Activated naive CD4-positive, alpha-beta T cell treated with anti-CD3 and anti-CD28 coated beads, Interleukin-2, amount 50 U/mL, for 72 hours (primary cell): ENCODE measurements at regions not wholly inside any gene's neighbourhood (a gene's known extent, or its start where the extent isn't known, plus 50 kb on each side); places are given as distances from the start of the nearest gene placed in this dataset.

ENCODE experiments used
- ATAC-seq, 2 donors: fragments of 150-1000 bp; cut with Tn5 transposase; 2 replicates each; pipeline ENCODE4 v1.10.0; 2021; ENCODE audit warnings: mild to moderate bottlenecking in 2 of 2, moderate library complexity in 2 of 2
- DNase-seq, 2 donors: peaks; one replicate each; pipeline ENCODE4 v3.0.0; 2021 to 2022; ENCODE audit warnings: low spot score in 2 of 2
- H3K27ac Mint-ChIP-seq, 2 donors: one replicate each; pipeline ENCODE4 v1.8.0; 2022; ENCODE audit warnings: mild to moderate bottlenecking in 2 of 2, mixed read lengths in 2 of 2
- H3K36me3 Mint-ChIP-seq, 2 donors: one replicate each; pipeline ENCODE4 v1.8.0; 2022; ENCODE audit warnings: mixed read lengths in 2 of 2
- H3K9me3 Mint-ChIP-seq, 2 donors: one replicate each; pipeline ENCODE4 v1.8.0; 2022; ENCODE audit warnings: mixed read lengths in 2 of 2

GRCh38 chr2:173749315-173749714 lies 215.9 kb downstream of the SP3 start:
- Mint-ChIP-seq H3K9me3 (no peaks in the 10 kb centered on the region), H3K27ac (no peak overlapping the region), H3K36me3 (no peaks in the 10 kb centered on the region)
- no peak for DNase-seq
- no peak for ATAC-seq

- H3K9me3 Mint-ChIP-seq: no peaks in the 10 kb centered on the region
- no peak overlapping the region for H3K27ac Mint-ChIP-seq
- no peaks in the 10 kb centered on the region for H3K36me3 Mint-ChIP-seq
- ATAC-seq (no peak), DNase-seq (no peak)
Measured at GRCh38 chr2:173750353-173750801, 214.8 kb downstream of the SP3 start.

- Mint-ChIP-seq H3K9me3 (no peaks in the 10 kb centered on the region), H3K27ac (no peak overlapping the region), H3K36me3 (no peaks in the 10 kb centered on the region)
- no peak for ATAC-seq
- DNase-seq: no peak
Measured at GRCh38 chr2:173750831-173751230, 214.3 kb downstream of the SP3 start.

GRCh38 chr2:173751245-173751975 lies 213.8 kb downstream of the SP3 start:
- no peaks in the 10 kb centered on the region for H3K36me3 Mint-ChIP-seq
- ATAC-seq (no peak), DNase-seq (no peak)
- H3K27ac Mint-ChIP-seq: no peak overlapping the region
- H3K9me3 Mint-ChIP-seq: no peaks in the 10 kb centered on the region

- H3K27ac Mint-ChIP-seq: no peak overlapping the region
- H3K9me3 Mint-ChIP-seq: no peaks in the 10 kb centered on the region
- DNase-seq (no peak), ATAC-seq (no peak)
- no peaks in the 10 kb centered on the region for H3K36me3 Mint-ChIP-seq
Measured at GRCh38 chr2:173752152-173752551, 213.0 kb downstream of the SP3 start.

- DNase-seq: no peak
- Mint-ChIP-seq H3K9me3 (no peaks in the 10 kb centered on the region), H3K36me3 (no peaks in the 10 kb centered on the region), H3K27ac (no peak overlapping the region)
- no peak for ATAC-seq
Measured at GRCh38 chr2:173753441-173753840, 211.7 kb downstream of the SP3 start.

- no peak overlapping the region for H3K27ac Mint-ChIP-seq
Measured at GRCh38 chr2:173754165-173754564, 211.0 kb downstream of the SP3 start.

GRCh38 chr2:173754837-173755236 lies 210.3 kb downstream of the SP3 start:
- ATAC-seq (no peak), DNase-seq (no peak)
- Mint-ChIP-seq H3K36me3 (no peaks in the 10 kb centered on the region), H3K9me3 (no peaks in the 10 kb centered on the region), H3K27ac (no peak overlapping the region)

More at GRCh38 chr2:173754165-173754564, 211.0 kb downstream of the SP3 start:
- DNase-seq (no peak), ATAC-seq (no peak)
- Mint-ChIP-seq H3K9me3 (no peaks in the 10 kb centered on the region), H3K36me3 (no peaks in the 10 kb centered on the region)

- ATAC-seq (no peak), DNase-seq (no peak)
- H3K9me3 Mint-ChIP-seq: no peaks in the 10 kb centered on the region
- H3K36me3 Mint-ChIP-seq: no peaks in the 10 kb centered on the region
- H3K27ac Mint-ChIP-seq: no peak overlapping the region
Measured at GRCh38 chr2:173755798-173756197, 209.4 kb downstream of the SP3 start.

GRCh38 chr2:173759959-173760358 lies 205.2 kb downstream of the SP3 start:
- H3K36me3 Mint-ChIP-seq: no peaks in the 10 kb centered on the region
- ATAC-seq: no peak
- H3K27ac Mint-ChIP-seq: no peak overlapping the region
- H3K9me3 Mint-ChIP-seq: no peaks in the 10 kb centered on the region
- DNase-seq: no peak

- no peaks in the 10 kb centered on the region for H3K36me3 Mint-ChIP-seq
- H3K27ac Mint-ChIP-seq: no peak overlapping the region
- ATAC-seq: no peak
- H3K9me3 Mint-ChIP-seq: no peaks in the 10 kb centered on the region
- no peak for DNase-seq
Measured at GRCh38 chr2:173760553-173760952, 204.6 kb downstream of the SP3 start.

- no peak for DNase-seq
- H3K36me3 Mint-ChIP-seq: no peaks in the 10 kb centered on the region
- no peaks in the 10 kb centered on the region for H3K9me3 Mint-ChIP-seq
- no peak overlapping the region for H3K27ac Mint-ChIP-seq
- ATAC-seq: no peak
Measured at GRCh38 chr2:173761603-173762119, 203.5 kb downstream of the SP3 start.

GRCh38 chr2:173762221-173762620 lies 203.0 kb downstream of the SP3 start:
- no peaks in the 10 kb centered on the region for H3K9me3 Mint-ChIP-seq
- ATAC-seq: no peak
- no peak for DNase-seq
- no peaks in the 10 kb centered on the region for H3K36me3 Mint-ChIP-seq
- no peak overlapping the region for H3K27ac Mint-ChIP-seq

- no peaks in the 10 kb centered on the region for H3K36me3 Mint-ChIP-seq
- no peak for ATAC-seq
- H3K27ac Mint-ChIP-seq: no peak overlapping the region
- H3K9me3 Mint-ChIP-seq: no peaks in the 10 kb centered on the region
- DNase-seq: no peak
Measured at GRCh38 chr2:173762864-173763263, 202.3 kb downstream of the SP3 start.

- ATAC-seq: no peak
- H3K36me3 Mint-ChIP-seq: no peaks in the 10 kb centered on the region
- no peak for DNase-seq
- no peak overlapping the region for H3K27ac Mint-ChIP-seq
- no peaks in the 10 kb centered on the region for H3K9me3 Mint-ChIP-seq
Measured at GRCh38 chr2:173763641-173764040, 201.5 kb downstream of the SP3 start.

GRCh38 chr2:173764094-173764493 lies 201.1 kb downstream of the SP3 start:
- ATAC-seq (no peak), DNase-seq (no peak)
- H3K27ac Mint-ChIP-seq: no peak overlapping the region
- no peaks in the 10 kb centered on the region for H3K36me3 Mint-ChIP-seq
- H3K9me3 Mint-ChIP-seq: no peaks in the 10 kb centered on the region

GRCh38 chr2:173766537-173767289 lies 198.5 kb downstream of the SP3 start:
- Mint-ChIP-seq H3K9me3 (no peaks in the 10 kb centered on the region), H3K36me3 (no peaks in the 10 kb centered on the region), H3K27ac (no peak overlapping the region)
- no peak for DNase-seq
- no peak for ATAC-seq
